Epithelial cell of esophagus (primary cell): ENCODE measurements at regions not wholly inside any gene's neighbourhood (a gene's known extent, or its start where the extent isn't known, plus 50 kb on each side); places are given as distances from the start of the nearest gene placed in this dataset.

Experiments
- DNase-seq: peaks from one replicate; pipeline ENCODE4 v3.0.0; 2010; ENCODE audit warnings: low read depth
- H3K4me3 ChIP-seq: 2 replicates; pipeline ENCODE4 v1.5.1; 2011; ENCODE audit warnings: mild to moderate bottlenecking, low read length, control low read depth
- CTCF ChIP-seq: IDR thresholded peaks from 2 replicates; pipeline ENCODE4 v1.5.1; 2011; ENCODE audit warnings: low read depth, mild to moderate bottlenecking, low read length, control low read depth, inconsistent platforms; ENCODE audit not compliant: insufficient read depth; ENCODE audit errors: missing control alignments

GRCh38 chr7:93725954-93726353, 151.4 kb upstream of the CALCR start:
- no peak for DNase-seq
- no peak overlapping the region for H3K4me3 ChIP-seq
- TF ChIP-seq CTCF: no peak

GRCh38 chr7:93723424-93724124, 149.1 kb upstream of the CALCR start:
- H3K4me3 ChIP-seq: no peak overlapping the region
- TF ChIP-seq CTCF: no peak
- no peak for DNase-seq

GRCh38 chr7:93720106-93720505, 145.6 kb upstream of the CALCR start:
- no peak for TF ChIP-seq CTCF
- no peak overlapping the region for H3K4me3 ChIP-seq
- no peak for DNase-seq

- no peak for TF ChIP-seq CTCF
- peak; percentile 8 for DNase-seq
- H3K4me3 ChIP-seq: no peak overlapping the region
Measured at GRCh38 chr7:93719546-93719945, 145.0 kb upstream of the CALCR start.

- TF ChIP-seq CTCF: no peak
- peak; percentile 87 for DNase-seq
- no peak overlapping the region for H3K4me3 ChIP-seq
Measured at GRCh38 chr7:93717217-93717900, 142.8 kb upstream of the CALCR start.

- TF ChIP-seq CTCF: peak; percentile 55
- DNase-seq: peak; percentile 52
- H3K4me3 ChIP-seq: no peak overlapping the region
Measured at GRCh38 chr7:93715234-93715633, 140.7 kb upstream of the CALCR start.
